HepG2 (cell line): ENCODE measurements at regions not wholly inside any gene's neighbourhood (a gene's known extent, or its start where the extent isn't known, plus 50 kb on each side); places are given as distances from the start of the nearest gene placed in this dataset.

Experiments
- KLF12 ChIP-seq: sonication (generic); formaldehyde crosslinking; IDR thresholded peaks from 2 replicates; pipeline ENCODE4 v1.4.0; 2020; ENCODE audit warnings: missing genetic modification reagents, borderline replicate concordance
- MTF1 ChIP-seq: sonication (generic); formaldehyde crosslinking; IDR thresholded peaks from 2 replicates; pipeline ENCODE4 v1.5.0; 2020; ENCODE audit warnings: missing genetic modification reagents
- RAD21 ChIP-seq: fragments of 450-650 bp; formaldehyde crosslinking; IDR thresholded peaks from 2 replicates; pipeline ENCODE4 v1.5.0; 2020; ENCODE audit warnings: mild to moderate bottlenecking
- SRSF1 ChIP-seq: fragments of 200-400 bp; formaldehyde crosslinking; optimal IDR thresholded peaks from 2 replicates; pipeline ENCODE3; 2017; ENCODE audit warnings: mild to moderate bottlenecking, low read depth, low read length, moderate library complexity
- YY1 ChIP-seq: IDR thresholded peaks from 2 replicates; pipeline ENCODE4 v1.6.1; 2011; ENCODE audit warnings: low read length, low read depth, moderate library complexity, mild to moderate bottlenecking; ENCODE audit not compliant: insufficient read depth, insufficient replicate concordance
- ZNF776 ChIP-seq: sonication (generic); formaldehyde crosslinking; IDR thresholded peaks from 2 replicates; pipeline ENCODE4 v1.4.0; 2020; ENCODE audit warnings: mild to moderate bottlenecking, missing genetic modification reagents

DNA sequence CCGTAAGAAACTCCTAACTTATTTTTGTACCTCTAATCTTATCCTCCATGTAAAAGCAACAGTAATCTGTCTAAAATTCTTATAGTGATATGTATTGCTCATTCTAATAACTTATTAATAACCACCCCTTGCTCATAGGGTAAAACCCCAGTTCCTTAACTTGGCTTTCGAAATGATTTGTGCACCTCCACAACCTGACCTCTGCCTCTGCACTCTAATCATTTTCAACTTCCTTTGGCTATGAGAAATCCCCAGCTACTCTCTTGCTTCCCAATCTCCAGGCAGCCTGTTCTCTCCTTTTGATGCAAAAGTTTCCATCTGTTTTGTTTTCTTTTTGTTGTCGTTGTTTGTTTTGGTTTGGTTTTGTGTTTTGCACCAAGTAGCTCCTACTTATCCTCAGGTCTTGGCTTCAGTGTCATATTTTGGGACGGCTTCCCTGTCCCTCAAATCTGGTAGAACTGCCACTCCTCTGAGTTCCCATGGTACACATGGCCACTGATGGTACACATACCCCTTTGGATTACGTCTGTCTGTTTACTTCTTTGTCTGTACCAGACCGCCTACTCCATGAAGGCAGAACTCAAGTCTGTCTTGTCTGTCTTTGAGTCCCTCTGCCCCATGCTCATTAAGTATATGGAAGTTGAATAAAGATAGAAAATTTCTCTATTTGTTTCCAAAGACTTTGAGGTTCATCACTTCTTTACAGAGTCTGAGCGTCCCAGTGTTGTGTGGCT is 105.6 kb upstream of the TGFBR2 start:
- no peak for TF ChIP-seq MTF1 (CRISPR knock-in tag)
- no peak for TF ChIP-seq ZNF776
- no peak for TF ChIP-seq SRSF1
- TF ChIP-seq YY1 = no peak
- no peak for TF ChIP-seq KLF12 (CRISPR knock-in tag)
- TF ChIP-seq RAD21 (CRISPR knock-in tag) = no peak
